SKM-1 (cell line): ENCODE measurements at regions not wholly inside any gene's neighbourhood (a gene's known extent, or its start where the extent isn't known, plus 50 kb on each side); places are given as distances from the start of the nearest gene placed in this dataset.

ENCODE experiments used
- DNase-seq: peaks from one replicate; lab custom pipeline; 2025; ENCODE audit not compliant: unreplicated experiment; lab: John Stamatoyannopoulos, UW

DNA sequence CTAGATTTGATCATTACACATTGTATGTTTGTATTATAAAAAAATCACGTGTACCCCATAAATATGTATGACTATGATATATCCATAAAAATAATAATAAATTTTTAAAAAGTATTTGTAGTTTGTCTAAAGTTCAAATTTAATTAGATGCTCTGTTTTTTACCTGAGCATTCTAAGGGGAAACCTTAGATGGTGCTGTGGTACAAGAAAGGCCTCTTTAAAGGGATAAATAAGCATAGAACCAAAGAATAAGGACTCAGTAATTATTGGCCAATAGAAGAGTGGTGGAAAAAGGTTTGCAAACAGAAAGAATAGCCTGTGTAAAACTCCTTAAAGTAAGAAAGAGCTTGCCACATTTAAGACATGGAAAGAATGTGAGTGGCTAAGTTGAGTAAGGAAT lies 580.1 kb upstream of the SEL1L start:
- DNase-seq = no peak

DNA sequence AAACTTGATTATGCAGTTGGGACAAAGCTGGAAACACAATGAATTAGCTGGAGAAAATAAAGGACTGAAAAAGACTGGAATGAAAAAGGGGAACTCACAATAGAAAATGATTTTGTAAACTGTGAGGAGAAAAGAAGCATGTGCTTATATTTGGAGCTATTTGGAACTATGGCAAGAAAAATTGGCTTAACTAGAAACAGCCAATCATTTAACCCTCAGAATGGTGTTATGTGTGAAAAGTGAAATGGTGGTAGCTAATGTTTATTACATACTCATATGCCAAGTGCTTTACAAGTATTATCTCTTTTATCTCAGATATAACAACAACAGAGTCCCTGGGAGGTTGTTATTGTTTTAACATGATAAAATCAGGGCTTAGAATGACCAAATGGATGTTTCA lies 583.1 kb upstream of the SEL1L start:
- DNase-seq = no peak

DNA sequence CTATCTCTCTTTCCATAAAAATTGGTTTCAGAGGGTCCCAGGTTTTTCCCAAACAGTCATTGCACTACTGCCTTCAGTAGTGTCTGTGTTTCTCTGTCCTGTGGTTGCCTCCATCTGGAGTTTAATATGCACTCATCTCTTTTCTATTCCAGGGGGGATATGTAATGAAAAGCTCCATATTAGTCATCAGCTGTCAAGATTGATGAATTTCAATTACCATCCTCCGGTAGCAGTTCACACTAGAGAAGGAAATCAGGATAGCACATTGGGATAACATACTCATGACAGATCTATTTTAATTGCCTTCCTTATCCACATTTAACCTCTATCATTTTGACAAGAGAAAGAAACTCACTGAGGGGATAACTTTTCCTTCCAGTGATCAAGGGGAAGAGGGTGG lies 589.0 kb upstream of the SEL1L start:
- DNase-seq = no peak

- DNase-seq = no peak
Measured at GRCh38 chr14:82124511-82124910, 590.9 kb upstream of the SEL1L start.

- DNase-seq = no peak
Measured at GRCh38 chr14:82126006-82126405, 592.4 kb upstream of the SEL1L start.

- no peak for DNase-seq
Measured at GRCh38 chr14:82134411-82134810, 600.8 kb upstream of the SEL1L start.

- DNase-seq = no peak
Measured at GRCh38 chr14:82138431-82138830, 604.8 kb upstream of the SEL1L start.

GRCh38 chr14:82146846-82147245 lies 613.2 kb upstream of the SEL1L start:
- no peak for DNase-seq

DNA sequence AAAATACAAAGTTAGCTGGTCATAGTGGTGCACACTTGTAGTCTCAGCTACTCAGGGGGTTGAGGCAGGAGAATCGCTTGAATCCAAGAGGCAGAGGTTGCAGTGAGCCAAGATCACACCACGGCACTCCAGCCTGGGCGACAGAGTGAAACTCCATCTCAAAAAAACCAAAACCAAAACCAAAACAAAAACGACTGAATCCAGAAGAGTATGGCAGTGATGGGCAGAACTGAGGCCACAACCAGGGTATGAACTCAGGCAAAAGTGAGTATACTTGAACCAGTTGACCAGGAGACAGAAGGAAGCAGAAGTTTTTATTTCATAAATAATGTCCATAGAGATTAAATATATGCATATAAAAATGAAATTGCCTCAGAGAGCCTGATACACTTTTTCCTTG lies 620.0 kb upstream of the SEL1L start:
- DNase-seq = no peak

GRCh38 chr14:82159624-82160023 lies 626.0 kb upstream of the SEL1L start:
- no peak for DNase-seq

DNA sequence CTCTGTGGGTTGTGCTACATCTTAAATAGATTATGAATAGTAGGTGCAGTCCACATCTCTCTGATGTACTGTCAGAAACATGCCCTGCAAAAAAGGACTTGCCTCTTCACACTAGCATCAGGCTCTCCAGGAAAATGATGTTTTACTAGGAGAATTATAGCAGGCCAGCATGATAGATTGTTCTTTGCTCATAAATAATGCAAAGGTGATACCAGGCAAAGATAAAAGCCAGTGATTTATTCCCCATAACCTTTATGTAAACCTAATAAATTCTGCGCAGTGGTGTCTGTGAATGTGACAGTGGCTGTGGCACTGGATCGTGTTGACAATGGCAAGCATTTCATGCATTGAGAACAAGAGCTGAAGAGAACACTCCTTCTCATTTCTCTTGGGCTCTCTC lies 646.5 kb upstream of the SEL1L start:
- DNase-seq = no peak

DNA sequence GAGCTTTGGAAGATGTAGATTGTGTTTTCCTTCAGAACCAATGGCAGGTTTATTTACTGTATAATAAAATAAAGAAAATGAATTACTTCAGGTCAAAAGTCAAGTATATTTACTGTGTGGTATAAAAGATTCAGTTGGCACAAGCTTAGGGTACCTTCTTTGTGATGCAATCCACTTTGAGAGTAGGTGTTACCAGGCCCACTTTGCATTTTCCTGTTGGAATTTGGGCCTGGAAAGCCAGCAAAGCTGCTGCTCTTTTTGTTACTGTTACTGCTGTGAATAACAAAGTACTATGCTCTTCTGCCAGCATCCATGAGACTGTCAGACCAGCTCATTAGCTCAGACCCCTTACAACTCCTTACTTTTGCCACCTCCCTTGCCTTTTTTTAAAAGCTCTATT lies 649.0 kb upstream of the SEL1L start:
- DNase-seq = no peak

GRCh38 chr14:82190742-82191141 lies 657.1 kb upstream of the SEL1L start:
- no peak for DNase-seq

GRCh38 chr14:82192387-82192786 lies 658.7 kb upstream of the SEL1L start:
- DNase-seq = no peak

GRCh38 chr14:82223276-82223675 lies 689.6 kb upstream of the SEL1L start:
- no peak for DNase-seq

GRCh38 chr14:82224610-82225009 lies 691.0 kb upstream of the SEL1L start:
- no peak for DNase-seq

- no peak for DNase-seq
Measured at GRCh38 chr14:82230748-82231147, 697.1 kb upstream of the SEL1L start.

GRCh38 chr14:82238649-82239048 lies 705.0 kb upstream of the SEL1L start:
- DNase-seq = no peak

DNA sequence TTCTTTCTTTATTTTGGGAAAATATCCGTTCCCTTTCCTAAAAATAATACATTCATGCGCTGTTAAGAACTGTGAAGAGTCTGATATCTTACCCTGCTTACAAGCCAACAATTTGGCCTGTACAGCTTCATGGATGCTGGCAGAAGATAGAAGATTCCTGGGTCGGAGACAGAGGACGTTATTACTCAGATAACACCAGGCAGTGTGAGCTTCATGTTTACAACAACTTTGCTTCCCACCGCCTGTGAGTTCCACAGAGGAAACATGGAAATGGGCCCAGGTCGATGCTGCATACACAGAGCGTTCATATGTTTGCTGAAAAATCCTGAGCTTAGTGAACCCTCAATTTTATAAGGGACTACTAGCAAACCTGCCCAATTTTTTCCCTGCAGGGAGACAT lies 705.6 kb upstream of the SEL1L start:
- no peak for DNase-seq

GRCh38 chr14:82244791-82245190 lies 711.1 kb upstream of the SEL1L start:
- no peak for DNase-seq

- no peak for DNase-seq
Measured at GRCh38 chr14:82251494-82251893, 717.8 kb upstream of the SEL1L start.

GRCh38 chr14:82270286-82270685 lies 736.6 kb upstream of the SEL1L start:
- DNase-seq = no peak

- DNase-seq = no peak
Measured at GRCh38 chr14:82298811-82299210, 765.2 kb upstream of the SEL1L start.

DNA sequence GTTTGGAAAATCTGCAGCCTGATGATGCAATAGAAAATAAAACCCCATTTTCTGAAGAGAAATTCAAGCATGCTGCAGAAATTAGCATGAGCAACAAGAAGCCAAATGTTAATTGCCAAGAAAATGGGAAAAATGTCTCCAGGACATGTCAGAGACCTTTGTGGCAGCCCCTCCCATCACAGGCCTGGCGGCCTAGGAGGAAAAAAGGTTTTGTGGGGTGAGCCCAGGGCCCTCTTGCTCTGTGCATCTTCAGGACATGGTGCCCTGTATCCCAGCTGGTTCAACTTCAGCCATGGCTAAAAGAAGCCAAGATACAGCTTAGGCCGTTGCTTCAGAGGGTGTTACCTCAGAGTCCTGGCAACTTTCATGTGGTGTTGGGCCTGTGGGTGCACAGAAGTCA lies 775.5 kb upstream of the SEL1L start:
- DNase-seq = no peak
